ENCODE measurements at regions not wholly inside any gene's neighbourhood (a gene's known extent, or its start where the extent isn't known, plus 50 kb on each side); places are given as distances from the start of the nearest gene placed in this dataset.

- ChIA-PET POLR2A (no interaction called here), CTCF (no interaction called here)
These were observed 120.3 kb downstream of the NPY start for GRCh38 chr7:24404315-24404714.

GRCh38 chr7:24405002-24405401 is 121.0 kb downstream of the NPY start:
- H3K27me3 Mint-ChIP-seq: peaks cover 4% of the 10 kb centered on the region
- ChIA-PET CTCF (no interaction called here), POLR2A (no interaction called here)
- no peaks in the 10 kb centered on the region for H3K36me3 Mint-ChIP-seq (ENCODE audit: low read depth)
- H3K9me3 Mint-ChIP-seq: no peaks in the 10 kb centered on the region
- no peak overlapping the region for H3K27ac Mint-ChIP-seq
- no peak overlapping the region for H3K4me3 Mint-ChIP-seq
- no peaks in the 10 kb centered on the region for H3K4me1 Mint-ChIP-seq
- no peak for DNase-seq

More at GRCh38 chr7:24404315-24404714, 120.3 kb downstream of the NPY start:
- H3K27ac Mint-ChIP-seq: no peak overlapping the region
- no peak overlapping the region for H3K4me3 Mint-ChIP-seq
- no peaks in the 10 kb centered on the region for H3K4me1 Mint-ChIP-seq
- H3K36me3 Mint-ChIP-seq (ENCODE audit: low read depth): no peaks in the 10 kb centered on the region
- no peaks in the 10 kb centered on the region for H3K9me3 Mint-ChIP-seq
- peaks cover 2% of the 10 kb centered on the region for H3K27me3 Mint-ChIP-seq
- no peak for DNase-seq

- peaks cover 4% of the 10 kb centered on the region for H3K27me3 Mint-ChIP-seq
- POLR2A ChIA-PET: no interaction called here
- H3K27ac Mint-ChIP-seq: no peak overlapping the region
- no peak overlapping the region for H3K4me3 Mint-ChIP-seq
- CTCF ChIA-PET: no interaction called here
- H3K9me3 Mint-ChIP-seq: no peaks in the 10 kb centered on the region
- no peak for DNase-seq
- H3K36me3 Mint-ChIP-seq (ENCODE audit: low read depth): no peaks in the 10 kb centered on the region
- H3K4me1 Mint-ChIP-seq: no peaks in the 10 kb centered on the region
These were observed 122.2 kb downstream of the NPY start for GRCh38 chr7:24406053-24406788.

GRCh38 chr7:24406789-24407299 is 122.9 kb downstream of the NPY start:
- H3K9me3 Mint-ChIP-seq: no peaks in the 10 kb centered on the region
- H3K36me3 Mint-ChIP-seq (ENCODE audit: low read depth): no peaks in the 10 kb centered on the region
- no peak for DNase-seq
- peaks cover 4% of the 10 kb centered on the region for H3K27me3 Mint-ChIP-seq
- H3K27ac Mint-ChIP-seq: no peak overlapping the region
- POLR2A ChIA-PET: no interaction called here
- H3K4me1 Mint-ChIP-seq: no peaks in the 10 kb centered on the region
- CTCF ChIA-PET: no interaction called here
- no peak overlapping the region for H3K4me3 Mint-ChIP-seq

- ChIA-PET CTCF (interaction anchor here (0.9 to 1.3 kb wide), 2 partner anchors 50 to 118 kb away, joined by 4 read pairs; no protein-coding TSS in a partner anchor), POLR2A (no interaction called here)
- no peaks in the 10 kb centered on the region for H3K36me3 Mint-ChIP-seq (ENCODE audit: low read depth)
- H3K4me3 Mint-ChIP-seq: no peak overlapping the region
- H3K4me1 Mint-ChIP-seq: no peaks in the 10 kb centered on the region
- no peak for DNase-seq
- no peaks in the 10 kb centered on the region for H3K9me3 Mint-ChIP-seq
- peaks cover 4% of the 10 kb centered on the region for H3K27me3 Mint-ChIP-seq
- no peak overlapping the region for H3K27ac Mint-ChIP-seq
These were observed 124.0 kb downstream of the NPY start for GRCh38 chr7:24407965-24408364.

- ChIA-PET POLR2A (no interaction called here), CTCF (interaction anchor here (0.9 to 1.3 kb wide), 2 partner anchors 49 to 119 kb away, joined by 4 read pairs; no protein-coding TSS in a partner anchor)
- peaks cover 2% of the 10 kb centered on the region for H3K36me3 Mint-ChIP-seq (ENCODE audit: low read depth)
- H3K4me1 Mint-ChIP-seq: no peaks in the 10 kb centered on the region
- peaks cover 6% of the 10 kb centered on the region for H3K27me3 Mint-ChIP-seq
- DNase-seq: no peak
- H3K4me3 Mint-ChIP-seq: no peak overlapping the region
- no peak overlapping the region for H3K27ac Mint-ChIP-seq
- H3K9me3 Mint-ChIP-seq: peaks cover 2% of the 10 kb centered on the region
These were observed 124.9 kb downstream of the NPY start for GRCh38 chr7:24408798-24409430.

- H3K4me3 Mint-ChIP-seq: no peak overlapping the region
- peaks cover 6% of the 10 kb centered on the region for H3K9me3 Mint-ChIP-seq
- DNase-seq: no peak
- H3K27ac Mint-ChIP-seq: no peak overlapping the region
- ChIA-PET CTCF (interaction anchor here (1.3 kb wide), 1 partner anchor 120 kb away, joined by 4 read pairs; no protein-coding TSS in a partner anchor), POLR2A (no interaction called here)
- peaks cover 2% of the 10 kb centered on the region for H3K36me3 Mint-ChIP-seq (ENCODE audit: low read depth)
- peaks cover 8% of the 10 kb centered on the region for H3K27me3 Mint-ChIP-seq
- H3K4me1 Mint-ChIP-seq: no peaks in the 10 kb centered on the region
These were observed 125.5 kb downstream of the NPY start for GRCh38 chr7:24409431-24410024.

- no peak overlapping the region for H3K27ac Mint-ChIP-seq
- ChIA-PET POLR2A (no interaction called here), CTCF (no interaction called here)
- no peak overlapping the region for H3K4me3 Mint-ChIP-seq
- H3K36me3 Mint-ChIP-seq (ENCODE audit: low read depth): peaks cover 2% of the 10 kb centered on the region
- H3K27me3 Mint-ChIP-seq: peaks cover 8% of the 10 kb centered on the region
- no peaks in the 10 kb centered on the region for H3K4me1 Mint-ChIP-seq
- peaks cover 6% of the 10 kb centered on the region for H3K9me3 Mint-ChIP-seq
- no peak for DNase-seq
These were observed 127.2 kb downstream of the NPY start for GRCh38 chr7:24411226-24411625.

GRCh38 chr7:24417526-24418120 is 133.6 kb downstream of the NPY start:
- Mint-ChIP-seq H3K4me1 (no peaks in the 10 kb centered on the region), H3K4me3 (no peak overlapping the region)
- CTCF ChIA-PET: no interaction called here

GRCh38 chr7:24419077-24419476 is 135.1 kb downstream of the NPY start:
- peaks cover 2% of the 10 kb centered on the region for H3K9me3 Mint-ChIP-seq
- no peak for DNase-seq
- CTCF ChIA-PET: no interaction called here
- no peak overlapping the region for H3K27ac Mint-ChIP-seq
- no peaks in the 10 kb centered on the region for H3K4me1 Mint-ChIP-seq
- H3K36me3 Mint-ChIP-seq (ENCODE audit: low read depth): no peaks in the 10 kb centered on the region
- peaks cover 9% of the 10 kb centered on the region for H3K27me3 Mint-ChIP-seq
- POLR2A ChIA-PET: no interaction called here
- H3K4me3 Mint-ChIP-seq: no peak overlapping the region

More at GRCh38 chr7:24417526-24418120, 133.6 kb downstream of the NPY start:
- no peak overlapping the region for H3K27ac Mint-ChIP-seq
- H3K36me3 Mint-ChIP-seq (ENCODE audit: low read depth): peaks cover 2% of the 10 kb centered on the region
- POLR2A ChIA-PET: no interaction called here
- H3K9me3 Mint-ChIP-seq: peaks cover 6% of the 10 kb centered on the region
- peaks cover 12% of the 10 kb centered on the region for H3K27me3 Mint-ChIP-seq
- DNase-seq: no peak

- H3K9me3 Mint-ChIP-seq: no peaks in the 10 kb centered on the region
- DNase-seq: no peak
- H3K4me3 Mint-ChIP-seq: no peak overlapping the region
- H3K4me1 Mint-ChIP-seq: no peaks in the 10 kb centered on the region
- ChIA-PET POLR2A (no interaction called here), CTCF (no interaction called here)
- H3K27ac Mint-ChIP-seq: no peak overlapping the region
- no peaks in the 10 kb centered on the region for H3K36me3 Mint-ChIP-seq (ENCODE audit: low read depth)
- H3K27me3 Mint-ChIP-seq: peaks cover 8% of the 10 kb centered on the region
These were observed 135.5 kb downstream of the NPY start for GRCh38 chr7:24419511-24419910.

- POLR2A ChIA-PET: no interaction called here
- no peak overlapping the region for H3K27ac Mint-ChIP-seq
- no peak for DNase-seq
- no peak overlapping the region for H3K4me3 Mint-ChIP-seq
- no peaks in the 10 kb centered on the region for H3K36me3 Mint-ChIP-seq (ENCODE audit: low read depth)
- CTCF ChIA-PET: no interaction called here
- no peaks in the 10 kb centered on the region for H3K9me3 Mint-ChIP-seq
- H3K27me3 Mint-ChIP-seq: peaks cover 7% of the 10 kb centered on the region
- no peaks in the 10 kb centered on the region for H3K4me1 Mint-ChIP-seq
These were observed 138.5 kb downstream of the NPY start for GRCh38 chr7:24422441-24423010.

- Mint-ChIP-seq H3K27me3 (peaks cover 4% of the 10 kb centered on the region), H3K4me3 (no peak overlapping the region), H3K36me3 (ENCODE audit: low read depth) (no peaks in the 10 kb centered on the region), H3K9me3 (no peaks in the 10 kb centered on the region), H3K4me1 (no peaks in the 10 kb centered on the region), H3K27ac (no peak overlapping the region)
- CTCF ChIA-PET: no interaction called here
- no peak for DNase-seq
- POLR2A ChIA-PET: no interaction called here
These were observed 141.7 kb downstream of the NPY start for GRCh38 chr7:24425664-24426063.
